ENCODE measurements at regions not wholly inside any gene's neighbourhood (a gene's known extent, or its start where the extent isn't known, plus 50 kb on each side); places are given as distances from the start of the nearest gene placed in this dataset.
"Not testable (repeated sequence)": the region's sequence is repeated elsewhere in the genome, so short reads cannot be mapped to it uniquely, and the experiment has no call there.

DNA sequence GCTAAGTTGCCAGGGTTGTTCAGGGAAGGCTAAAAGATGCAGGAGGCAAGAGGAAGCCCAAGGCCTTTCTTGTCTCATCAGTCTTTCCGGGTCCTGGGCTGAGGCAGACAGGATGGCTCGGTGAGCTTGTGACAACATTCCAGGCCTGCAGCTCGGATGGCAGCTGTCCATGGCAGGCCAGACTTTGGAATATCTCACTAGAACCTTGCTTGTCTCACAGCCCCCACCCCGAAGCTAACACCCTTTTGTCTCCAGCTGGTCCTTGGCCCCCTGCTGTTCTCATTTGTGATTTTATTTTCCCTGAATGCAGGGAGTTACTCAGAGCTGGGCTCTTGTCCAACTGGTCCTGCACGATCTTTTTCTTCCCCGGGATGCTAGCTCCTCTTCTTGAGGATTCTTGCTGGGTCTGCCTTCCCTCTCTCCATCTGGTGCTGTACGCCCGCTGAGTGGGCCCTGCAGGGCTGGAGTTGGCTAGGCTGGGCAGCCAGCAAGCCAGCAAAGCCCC is 477.2 kb upstream of the CAMK1G start:
- H3K4me3 ChIP-seq (replicated peaks; ENCODE audit: low read depth, low read length) = no peak overlapping the region
- TF ChIP-seq, protein P1, sequence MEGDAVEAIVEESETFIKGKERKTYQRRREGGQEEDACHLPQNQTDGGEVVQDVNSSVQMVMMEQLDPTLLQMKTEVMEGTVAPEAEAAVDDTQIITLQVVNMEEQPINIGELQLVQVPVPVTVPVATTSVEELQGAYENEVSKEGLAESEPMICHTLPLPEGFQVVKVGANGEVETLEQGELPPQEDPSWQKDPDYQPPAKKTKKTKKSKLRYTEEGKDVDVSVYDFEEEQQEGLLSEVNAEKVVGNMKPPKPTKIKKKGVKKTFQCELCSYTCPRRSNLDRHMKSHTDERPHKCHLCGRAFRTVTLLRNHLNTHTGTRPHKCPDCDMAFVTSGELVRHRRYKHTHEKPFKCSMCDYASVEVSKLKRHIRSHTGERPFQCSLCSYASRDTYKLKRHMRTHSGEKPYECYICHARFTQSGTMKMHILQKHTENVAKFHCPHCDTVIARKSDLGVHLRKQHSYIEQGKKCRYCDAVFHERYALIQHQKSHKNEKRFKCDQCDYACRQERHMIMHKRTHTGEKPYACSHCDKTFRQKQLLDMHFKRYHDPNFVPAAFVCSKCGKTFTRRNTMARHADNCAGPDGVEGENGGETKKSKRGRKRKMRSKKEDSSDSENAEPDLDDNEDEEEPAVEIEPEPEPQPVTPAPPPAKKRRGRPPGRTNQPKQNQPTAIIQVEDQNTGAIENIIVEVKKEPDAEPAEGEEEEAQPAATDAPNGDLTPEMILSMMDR (IDR thresholded peaks at IDR 0.05; ENCODE audit: low read length, missing control alignments) = no peak
- DNase-seq (ENCODE audit: low read depth) = no peak

DNA sequence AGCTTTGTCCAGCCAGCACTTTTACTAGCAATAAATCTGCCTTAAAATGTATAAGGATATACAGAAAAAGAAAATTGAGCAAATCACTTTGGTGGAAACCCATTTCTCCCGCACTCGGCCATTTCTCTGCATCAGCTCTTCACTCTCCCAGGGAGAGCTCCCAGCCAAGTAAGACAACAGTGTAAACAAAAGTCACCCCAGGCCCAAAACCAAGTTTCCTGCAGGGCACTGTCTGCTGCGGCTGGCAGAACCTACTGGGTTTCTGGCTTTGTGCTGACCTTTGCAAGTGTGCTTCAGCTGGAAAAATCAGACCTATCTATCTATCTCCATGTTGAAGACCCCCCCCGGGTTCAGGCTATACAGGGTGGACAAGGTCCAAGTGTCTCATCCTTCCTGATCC is 476.7 kb upstream of the CAMK1G start:
- H3K4me3 ChIP-seq (replicated peaks; ENCODE audit: low read depth, low read length) = no peak overlapping the region
- TF ChIP-seq, protein P1 (IDR thresholded peaks at IDR 0.05; ENCODE audit: low read length, missing control alignments) = no peak
- DNase-seq (ENCODE audit: low read depth) = no peak

DNA sequence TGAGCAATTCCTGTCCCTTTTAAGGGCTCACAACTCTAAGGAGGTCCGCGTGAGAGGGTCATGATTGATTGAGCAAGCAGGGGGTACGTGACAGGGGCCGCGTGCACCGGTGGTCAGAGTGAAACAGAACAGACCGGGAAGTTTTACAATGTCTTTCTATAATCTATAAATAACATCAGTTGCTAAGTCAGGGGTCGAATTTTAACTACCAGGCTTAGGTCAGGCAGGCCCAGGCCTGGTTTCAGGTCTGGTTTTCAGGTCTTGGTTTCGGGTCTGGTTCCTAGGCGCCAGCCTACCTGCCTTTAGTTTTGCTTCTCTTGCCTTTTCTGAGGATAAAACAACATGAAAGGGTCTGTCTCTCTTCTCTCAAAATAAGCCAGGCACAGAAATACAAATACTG is 476.0 kb upstream of the CAMK1G start:
- no peak overlapping the region for H3K4me3 ChIP-seq (replicated peaks; ENCODE audit: low read depth, low read length)
- DNase-seq (ENCODE audit: low read depth) = no peak
- TF ChIP-seq, protein P1 (IDR thresholded peaks at IDR 0.05; ENCODE audit: low read length, missing control alignments) = no peak

DNA sequence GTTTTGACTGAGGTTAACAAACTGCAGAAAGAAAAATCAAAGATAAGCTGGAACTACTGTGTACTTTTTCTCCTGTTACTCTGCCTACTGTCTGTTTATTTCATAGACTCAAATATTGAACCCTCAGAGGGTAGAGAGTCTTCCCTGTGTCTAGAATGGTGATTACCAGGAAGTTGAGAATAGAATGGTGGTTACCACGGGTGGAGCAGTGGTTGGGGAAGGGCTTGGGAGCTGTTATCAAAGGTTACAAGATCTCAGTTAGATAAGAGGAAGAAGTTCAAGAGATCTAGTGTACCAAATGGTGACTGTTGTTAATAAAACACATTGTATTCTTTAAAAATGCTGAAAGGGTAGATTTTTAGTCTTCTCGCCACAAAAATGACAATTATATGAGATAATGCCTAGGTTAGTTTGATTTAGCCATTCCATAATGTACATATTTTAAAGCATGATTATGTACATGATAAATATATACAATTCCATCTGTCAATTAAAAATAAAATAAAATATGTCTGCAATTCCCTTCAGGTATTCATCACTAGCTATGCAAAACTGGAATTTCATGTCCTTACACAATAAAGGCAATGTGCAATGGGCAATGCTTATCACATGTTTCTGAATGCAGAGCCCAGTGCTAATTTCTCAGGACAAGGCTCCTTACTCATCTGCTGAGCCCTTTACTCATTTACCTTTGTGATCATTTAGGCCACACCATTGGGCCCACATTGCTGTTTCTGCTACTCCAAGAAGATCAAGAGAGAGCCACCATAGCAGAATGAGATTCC is 474.3 kb upstream of the CAMK1G start:
- TF ChIP-seq, protein P1 (IDR thresholded peaks at IDR 0.05; ENCODE audit: low read length, missing control alignments) = no peak
- DNase-seq (ENCODE audit: low read depth) = no peak
- no peak overlapping the region for H3K4me3 ChIP-seq (replicated peaks; ENCODE audit: low read depth, low read length)

DNA sequence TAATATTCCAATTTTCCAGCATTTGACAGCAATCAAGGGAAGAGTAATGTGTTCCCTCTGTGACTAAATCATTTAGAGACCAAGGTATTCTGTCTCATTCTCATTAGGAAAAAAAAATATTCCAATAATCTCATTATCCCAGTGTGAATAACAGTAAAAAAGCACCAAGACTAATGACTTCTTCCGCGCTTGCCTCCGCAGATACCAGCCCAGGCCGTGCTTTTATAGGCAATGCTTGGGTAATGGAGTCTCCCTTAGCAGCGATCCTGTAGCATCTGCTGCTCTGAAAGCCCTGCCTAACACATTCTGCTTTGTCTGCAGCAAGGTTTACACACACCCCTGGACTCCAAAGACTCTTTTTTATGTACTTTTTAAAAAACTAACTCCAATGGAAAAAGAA is 470.0 kb upstream of the CAMK1G start:
- TF ChIP-seq, protein P1 (IDR thresholded peaks at IDR 0.05; ENCODE audit: low read length, missing control alignments) = no peak
- H3K4me3 ChIP-seq (replicated peaks; ENCODE audit: low read depth, low read length) = no peak overlapping the region
- DNase-seq (ENCODE audit: low read depth) = no peak

DNA sequence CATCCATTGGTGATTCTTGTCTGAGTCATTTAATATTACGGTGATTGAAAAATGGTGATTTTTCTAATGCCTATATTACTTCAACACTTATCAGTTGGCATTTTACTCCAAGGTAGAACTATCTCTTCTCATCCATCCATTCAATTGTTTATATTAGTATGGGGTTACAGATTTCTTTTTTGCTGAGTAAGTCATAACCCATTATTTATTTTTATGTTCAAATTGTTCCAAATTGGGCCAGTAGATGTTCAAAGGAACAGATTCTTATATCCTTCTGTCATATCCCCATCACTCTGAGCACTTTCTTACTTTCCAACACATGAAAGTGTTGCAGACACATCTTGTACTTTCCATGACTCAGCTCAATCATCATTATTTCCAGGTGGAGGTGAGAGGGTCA is 466.8 kb upstream of the CAMK1G start:
- no peak overlapping the region for H3K4me3 ChIP-seq (replicated peaks; ENCODE audit: low read depth, low read length)
- TF ChIP-seq, protein P1 (IDR thresholded peaks at IDR 0.05; ENCODE audit: low read length, missing control alignments) = no peak
- no peak for DNase-seq (ENCODE audit: low read depth)

DNA sequence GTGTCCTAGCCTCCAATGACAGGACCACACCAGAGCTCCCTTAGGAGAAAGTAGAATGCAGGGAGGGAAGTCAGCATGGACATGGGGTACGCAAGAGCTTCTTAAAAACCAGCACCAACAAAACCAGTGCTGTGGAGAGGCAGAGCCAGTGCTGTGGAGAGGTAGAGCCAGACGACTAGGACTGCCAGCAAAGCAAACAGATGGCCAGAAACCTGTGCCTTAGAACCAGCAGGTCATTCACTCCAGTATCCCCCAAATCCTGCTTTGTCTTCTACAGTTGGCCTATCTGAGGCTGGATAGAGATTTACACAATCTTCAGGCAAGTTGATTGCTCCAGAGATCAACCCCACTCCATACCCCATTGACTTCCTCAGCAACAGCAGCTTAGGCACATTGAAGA is 459.9 kb upstream of the CAMK1G start:
- TF ChIP-seq, protein P1 (IDR thresholded peaks at IDR 0.05; ENCODE audit: low read length, missing control alignments) = no peak
- DNase-seq (ENCODE audit: low read depth) = no peak

DNA sequence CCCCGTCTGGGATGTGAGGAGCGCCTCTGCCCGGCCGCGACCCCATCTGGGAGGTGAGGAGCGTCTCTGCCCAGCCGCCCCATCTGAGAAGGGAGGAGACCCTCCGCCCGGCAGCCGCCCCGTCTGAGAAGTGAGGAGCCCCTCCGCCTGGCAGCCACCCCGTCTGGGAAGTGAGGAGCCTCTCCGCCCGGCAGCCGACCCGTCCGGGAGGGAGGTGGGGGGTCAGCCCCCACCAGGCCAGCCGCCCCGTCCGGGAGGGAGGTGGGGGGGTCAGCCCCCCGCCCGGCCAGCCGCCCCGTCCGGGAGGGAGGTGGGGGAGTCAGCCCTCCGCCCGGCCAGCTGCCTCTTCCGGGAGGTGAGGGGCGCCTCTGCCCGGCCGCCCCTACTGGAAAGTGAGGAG is 454.4 kb upstream of the CAMK1G start:
- not testable (repeated sequence) for H3K4me3 ChIP-seq (replicated peaks; ENCODE audit: low read depth, low read length); DNase-seq (ENCODE audit: low read depth)

More for the DNA sequence above, 459.9 kb upstream of the CAMK1G start:
- H3K4me3 ChIP-seq (replicated peaks; ENCODE audit: low read depth, low read length) = no peak overlapping the region

Measured in fibroblast of pulmonary artery (primary cell).